GM12864 (cell line): ENCODE measurements at regions not wholly inside any gene's neighbourhood (a gene's known extent, or its start where the extent isn't known, plus 50 kb on each side); places are given as distances from the start of the nearest gene placed in this dataset.
"Not testable (repeated sequence)": the region's sequence is repeated elsewhere in the genome, so short reads cannot be mapped to it uniquely, and the experiment has no call there.

Source experiments
- DNase-seq: peaks from one replicate; pipeline ENCODE4 v3.0.0-alpha.2; 2011; ENCODE audit warnings: low read depth
- H3K4me3 ChIP-seq: 2 replicates; pipeline ENCODE4 v1.5.1; 2011; ENCODE audit warnings: mild to moderate bottlenecking, low read depth, low read length, control low read depth
- CTCF ChIP-seq: IDR thresholded peaks from 2 replicates; pipeline ENCODE4 v1.5.1; 2011; ENCODE audit warnings: low read depth, mild to moderate bottlenecking, moderate library complexity, low read length, control low read depth, inconsistent platforms; ENCODE audit errors: missing control alignments

- H3K4me3 ChIP-seq, result no peak overlapping the region
- TF ChIP-seq CTCF, result no peak
- no peak for DNase-seq
Observed at GRCh38 chr12:65728848-65729793, 95.2 kb upstream of the HMGA2 start.

- H3K4me3 ChIP-seq, result no peak overlapping the region
- no peak for TF ChIP-seq CTCF
- no peak for DNase-seq
Observed at GRCh38 chr12:65731771-65732170, 92.5 kb upstream of the HMGA2 start.

DNA sequence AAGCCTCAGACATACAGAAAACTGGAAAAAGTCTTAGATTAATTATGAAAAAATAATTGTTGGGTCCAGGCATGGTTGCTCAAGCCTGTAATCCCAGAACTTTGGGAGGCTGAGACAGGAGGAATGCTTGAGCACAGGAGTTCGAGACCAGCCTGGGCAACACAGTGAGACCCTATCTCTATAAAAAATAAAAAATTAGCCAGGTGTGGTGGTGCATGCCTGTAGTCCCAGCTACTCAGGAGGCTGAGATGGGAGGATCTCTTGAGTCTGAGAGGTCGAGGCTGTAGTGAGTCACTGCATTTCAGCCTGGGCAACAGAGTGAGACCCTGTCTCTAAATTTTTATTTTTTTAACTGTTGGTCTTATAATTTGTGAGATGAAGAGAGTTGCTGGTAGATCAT, 90.6 kb upstream of the HMGA2 start:
- not testable (repeated sequence) for H3K4me3 ChIP-seq, DNase-seq

- H3K4me3 ChIP-seq, result no peak overlapping the region
- TF ChIP-seq CTCF, result no peak
- DNase-seq, result no peak
Observed at GRCh38 chr12:65734226-65734625, 90.1 kb upstream of the HMGA2 start.

- TF ChIP-seq CTCF, result no peak
Observed at GRCh38 chr12:65739606-65740005, 84.7 kb upstream of the HMGA2 start.

DNA sequence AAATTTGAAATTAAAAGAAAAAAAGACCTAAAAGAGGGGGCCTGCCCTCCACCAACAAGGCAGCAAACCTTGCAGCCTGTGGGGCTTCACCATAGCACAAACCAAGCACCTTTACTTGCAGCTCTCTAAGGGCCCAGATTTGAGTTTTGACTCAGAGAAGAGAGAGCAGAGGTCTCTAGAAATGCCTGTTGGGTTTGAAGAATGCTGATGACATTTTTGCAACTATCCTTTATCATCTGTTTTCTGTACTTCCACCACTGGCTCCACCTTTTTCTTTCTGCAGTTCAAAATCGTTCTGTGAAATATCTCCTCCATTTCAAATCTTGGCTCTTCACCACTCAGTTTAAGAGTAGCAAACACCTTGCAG, 83.8 kb upstream of the HMGA2 start:
- no peak for DNase-seq
- no peak for TF ChIP-seq CTCF
- no peak overlapping the region; the same call in 1 of the 2 replicates for H3K4me3 ChIP-seq

More at GRCh38 chr12:65739606-65740005, 84.7 kb upstream of the HMGA2 start:
- no peak for DNase-seq
- no peak overlapping the region for H3K4me3 ChIP-seq

DNA sequence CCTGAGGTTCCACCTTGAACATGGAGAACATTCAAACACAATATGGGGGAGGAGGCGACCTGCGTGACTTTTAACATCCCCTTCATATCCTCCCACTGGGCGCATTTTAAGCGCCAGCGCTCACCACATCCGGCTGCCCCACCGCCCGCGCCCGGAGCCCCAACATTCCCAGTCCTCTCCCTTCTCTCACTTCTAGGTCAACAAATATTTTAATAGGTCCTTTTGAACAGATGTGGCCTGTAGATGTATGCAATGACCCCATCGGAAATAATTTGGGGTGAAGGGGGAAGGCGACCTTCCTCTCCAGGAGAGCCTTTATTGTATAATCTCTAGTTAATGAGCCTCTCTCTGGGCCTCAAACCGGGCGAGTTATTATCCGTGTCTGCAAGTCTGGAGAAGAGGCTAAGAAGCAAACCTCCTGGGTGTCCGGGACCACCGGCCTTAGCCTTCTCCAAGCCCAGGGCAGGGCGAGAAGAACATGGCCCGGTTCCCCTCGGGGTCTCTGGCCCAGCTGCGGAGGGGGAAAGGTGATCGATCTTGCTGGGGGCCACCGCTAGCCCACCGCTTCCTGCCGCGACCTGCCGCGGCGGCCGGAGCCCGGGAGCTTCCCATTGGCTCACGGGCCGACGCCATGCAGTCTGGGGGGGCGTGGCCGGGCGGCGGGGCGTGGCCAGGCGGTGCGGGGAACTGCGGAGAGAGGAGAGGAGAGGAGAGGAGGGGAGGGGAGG, 83.2 kb upstream of the HMGA2 start:
- TF ChIP-seq CTCF, result no peak
- peak overlapping the region; percentile 59 for H3K4me3 ChIP-seq
- DNase-seq, result peak; percentile 21
